ENCODE measurements at regions not wholly inside any gene's neighbourhood (a gene's known extent, or its start where the extent isn't known, plus 50 kb on each side); places are given as distances from the start of the nearest gene placed in this dataset.

DNA sequence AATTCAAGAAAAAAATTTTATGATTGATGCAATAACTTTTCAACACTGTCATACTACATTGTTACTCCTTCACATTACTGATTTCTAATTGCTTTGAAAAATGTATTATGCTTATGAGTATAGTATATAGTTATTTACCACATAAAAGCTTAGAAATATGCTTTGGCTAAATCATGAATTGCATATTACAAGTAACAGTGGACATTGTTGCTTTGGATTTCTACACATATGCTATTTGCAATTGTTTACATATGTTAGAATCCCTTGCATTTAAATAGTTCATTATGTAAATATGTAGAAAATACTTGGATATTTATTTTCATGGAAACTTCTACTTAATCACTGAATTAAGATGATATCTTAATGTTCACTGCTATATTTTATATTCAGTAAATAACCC, 577.5 kb downstream of the QKI start:
- no TSS peak for BruUV-seq (replicated peaks)
- CTCF ChIA-PET: interaction anchor here (0.6 to 1.0 kb wide), 2 partner anchors 246 to 1066 kb away, joined by 3 to 4 read pairs; no protein-coding TSS in a partner anchor
- Mint-ChIP-seq H3K27me3 (ENCODE audit: insufficient read depth, unreplicated experiment) (no peaks in the 10 kb centered on the region), H3K4me3 (ENCODE audit: unreplicated experiment) (no peak overlapping the region), H3K9me3 (ENCODE audit: unreplicated experiment) (no peaks in the 10 kb centered on the region), H3K4me1 (ENCODE audit: insufficient read depth, unreplicated experiment) (no peaks in the 10 kb centered on the region), H3K36me3 (ENCODE audit: insufficient read depth, unreplicated experiment) (no peaks in the 10 kb centered on the region), H3K27ac (ENCODE audit: low read depth, unreplicated experiment) (no peak overlapping the region)
- DNase-seq (ENCODE audit: unreplicated experiment): no peak
- TF ChIP-seq, protein P1, sequence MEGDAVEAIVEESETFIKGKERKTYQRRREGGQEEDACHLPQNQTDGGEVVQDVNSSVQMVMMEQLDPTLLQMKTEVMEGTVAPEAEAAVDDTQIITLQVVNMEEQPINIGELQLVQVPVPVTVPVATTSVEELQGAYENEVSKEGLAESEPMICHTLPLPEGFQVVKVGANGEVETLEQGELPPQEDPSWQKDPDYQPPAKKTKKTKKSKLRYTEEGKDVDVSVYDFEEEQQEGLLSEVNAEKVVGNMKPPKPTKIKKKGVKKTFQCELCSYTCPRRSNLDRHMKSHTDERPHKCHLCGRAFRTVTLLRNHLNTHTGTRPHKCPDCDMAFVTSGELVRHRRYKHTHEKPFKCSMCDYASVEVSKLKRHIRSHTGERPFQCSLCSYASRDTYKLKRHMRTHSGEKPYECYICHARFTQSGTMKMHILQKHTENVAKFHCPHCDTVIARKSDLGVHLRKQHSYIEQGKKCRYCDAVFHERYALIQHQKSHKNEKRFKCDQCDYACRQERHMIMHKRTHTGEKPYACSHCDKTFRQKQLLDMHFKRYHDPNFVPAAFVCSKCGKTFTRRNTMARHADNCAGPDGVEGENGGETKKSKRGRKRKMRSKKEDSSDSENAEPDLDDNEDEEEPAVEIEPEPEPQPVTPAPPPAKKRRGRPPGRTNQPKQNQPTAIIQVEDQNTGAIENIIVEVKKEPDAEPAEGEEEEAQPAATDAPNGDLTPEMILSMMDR (IDR thresholded peaks at IDR 0.05; ENCODE audit: unreplicated experiment): no peak
- POLR2A ChIA-PET: no interaction called here
- intact Hi-C loops (cut with micrococcal nuclease): no loop called here

DNA sequence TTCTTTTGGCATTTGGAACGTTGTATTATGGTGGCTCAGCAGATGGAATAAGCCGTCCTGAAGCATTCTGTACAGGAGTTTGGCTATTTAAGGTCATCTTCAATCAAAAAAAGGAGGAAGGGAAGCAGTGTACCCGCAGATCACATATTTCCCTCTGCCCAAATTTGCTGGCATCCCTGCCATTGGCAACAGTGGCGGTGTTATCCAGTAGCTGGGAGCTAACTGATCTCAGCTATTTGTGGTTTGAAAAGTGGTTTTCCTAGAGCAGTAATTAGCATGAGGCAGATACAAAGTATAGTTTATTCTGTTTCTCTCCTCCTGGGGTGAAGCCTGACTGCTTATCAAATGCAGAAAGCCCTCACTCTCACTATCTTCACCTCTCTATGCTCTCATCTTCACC, 576.8 kb downstream of the QKI start:
- ChIA-PET POLR2A (no interaction called here), CTCF (interaction anchor here (1.0 kb wide), 1 partner anchor 246 kb away, joined by 3 read pairs; no protein-coding TSS in a partner anchor)
- H3K36me3 Mint-ChIP-seq (ENCODE audit: insufficient read depth, unreplicated experiment): no peaks in the 10 kb centered on the region
- no TSS peak for BruUV-seq (replicated peaks)
- H3K27me3 Mint-ChIP-seq (ENCODE audit: insufficient read depth, unreplicated experiment): no peaks in the 10 kb centered on the region
- TF ChIP-seq, protein P1 (IDR thresholded peaks at IDR 0.05; ENCODE audit: unreplicated experiment): no peak
- no peak for DNase-seq (ENCODE audit: unreplicated experiment)
- intact Hi-C loops (cut with micrococcal nuclease): no loop called here
- no peaks in the 10 kb centered on the region for H3K9me3 Mint-ChIP-seq (ENCODE audit: unreplicated experiment)
- no peak overlapping the region for H3K4me3 Mint-ChIP-seq (ENCODE audit: unreplicated experiment)
- H3K27ac Mint-ChIP-seq (ENCODE audit: low read depth, unreplicated experiment): no peak overlapping the region
- no peaks in the 10 kb centered on the region for H3K4me1 Mint-ChIP-seq (ENCODE audit: insufficient read depth, unreplicated experiment)

DNA sequence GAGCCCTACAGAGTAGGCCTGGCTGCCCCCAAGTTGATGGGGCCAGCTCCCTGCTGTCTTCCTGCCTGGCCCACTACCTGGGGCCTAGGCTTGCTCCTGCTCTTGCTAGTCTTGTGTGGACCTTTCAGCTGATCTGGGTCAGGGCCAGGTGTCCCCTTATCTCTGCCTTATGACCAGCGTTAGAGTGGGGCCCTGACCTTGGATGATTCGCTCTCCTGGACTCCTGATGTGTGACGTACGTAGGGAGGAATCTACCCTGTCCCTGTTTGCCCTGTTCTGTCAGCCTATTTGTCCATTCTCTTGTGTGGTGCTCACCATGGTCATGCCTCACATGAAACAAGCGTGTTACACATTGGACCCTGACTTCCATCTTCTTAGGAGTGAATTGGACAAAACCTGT, 571.8 kb downstream of the QKI start:
- H3K36me3 Mint-ChIP-seq (ENCODE audit: insufficient read depth, unreplicated experiment): no peaks in the 10 kb centered on the region
- H3K4me3 Mint-ChIP-seq (ENCODE audit: unreplicated experiment): no peak overlapping the region
- ChIA-PET CTCF (interaction anchor here (0.6 kb wide), 1 partner anchor 1079 kb away, joined by 3 read pairs; no protein-coding TSS in a partner anchor), POLR2A (no interaction called here)
- H3K27ac Mint-ChIP-seq (ENCODE audit: low read depth, unreplicated experiment): no peak overlapping the region
- H3K27me3 Mint-ChIP-seq (ENCODE audit: insufficient read depth, unreplicated experiment): no peaks in the 10 kb centered on the region
- no peaks in the 10 kb centered on the region for H3K9me3 Mint-ChIP-seq (ENCODE audit: unreplicated experiment)
- intact Hi-C loops (cut with micrococcal nuclease): no loop called here
- TF ChIP-seq, protein P1 (IDR thresholded peaks at IDR 0.05; ENCODE audit: unreplicated experiment): no peak
- BruUV-seq (replicated peaks): no TSS peak
- H3K4me1 Mint-ChIP-seq (ENCODE audit: insufficient read depth, unreplicated experiment): no peaks in the 10 kb centered on the region
- no peak for DNase-seq (ENCODE audit: unreplicated experiment)

DNA sequence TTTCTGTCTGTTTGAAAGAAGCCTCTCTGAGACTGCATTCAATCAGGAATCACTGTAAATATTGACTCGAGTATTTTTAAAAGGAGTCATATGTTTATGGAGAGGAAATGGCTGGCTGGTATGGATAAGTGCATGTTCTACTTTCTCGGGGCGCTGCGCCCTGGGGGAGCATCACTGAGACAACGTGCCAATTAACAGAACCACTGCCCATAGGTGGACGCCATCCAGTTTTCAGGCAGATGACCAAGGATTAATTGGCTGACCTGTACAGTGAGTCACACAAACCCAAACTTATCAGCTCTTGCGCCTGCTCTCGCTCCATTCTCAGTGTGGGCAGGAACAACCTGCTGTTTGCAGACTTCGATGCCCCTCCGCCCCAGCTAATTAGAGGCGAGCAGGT, 571.2 kb downstream of the QKI start:
- Mint-ChIP-seq H3K4me3 (ENCODE audit: unreplicated experiment) (no peak overlapping the region), H3K36me3 (ENCODE audit: insufficient read depth, unreplicated experiment) (no peaks in the 10 kb centered on the region), H3K27me3 (ENCODE audit: insufficient read depth, unreplicated experiment) (no peaks in the 10 kb centered on the region), H3K4me1 (ENCODE audit: insufficient read depth, unreplicated experiment) (no peaks in the 10 kb centered on the region), H3K27ac (ENCODE audit: low read depth, unreplicated experiment) (no peak overlapping the region), H3K9me3 (ENCODE audit: unreplicated experiment) (no peaks in the 10 kb centered on the region)
- DNase-seq (ENCODE audit: unreplicated experiment): peak; percentile 1
- ChIA-PET POLR2A (no interaction called here), CTCF (interaction anchor here (0.6 kb wide), 1 partner anchor 1078 kb away, joined by 3 read pairs; no protein-coding TSS in a partner anchor)
- TF ChIP-seq, protein P1 (IDR thresholded peaks at IDR 0.05; ENCODE audit: unreplicated experiment): no peak
- intact Hi-C loops (cut with micrococcal nuclease): no loop called here
- no TSS peak for BruUV-seq (replicated peaks)
